ENCODE measurements at regions not wholly inside any gene's neighbourhood (a gene's known extent, or its start where the extent isn't known, plus 50 kb on each side); places are given as distances from the start of the nearest gene placed in this dataset.

DNA sequence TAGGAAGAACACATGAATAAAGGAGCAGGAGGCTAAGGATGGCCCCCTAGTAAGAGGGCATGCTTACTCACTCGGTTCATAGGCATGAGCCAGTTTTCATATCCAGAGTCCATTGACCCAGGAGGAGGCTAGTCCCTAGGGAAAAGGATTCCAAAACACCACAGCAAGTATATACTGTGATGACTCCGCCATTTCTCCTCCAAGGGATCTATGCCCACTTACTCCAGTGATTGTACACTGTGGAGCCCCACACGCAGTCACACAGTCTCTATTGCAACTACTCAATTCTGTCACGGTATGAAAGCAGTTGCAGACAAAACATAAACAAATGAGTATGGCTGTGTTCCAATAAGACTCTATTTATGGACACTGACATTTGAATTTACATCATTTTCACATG is 117.7 kb upstream of the ALDH1B1 start:
- TF ChIP-seq, protein P1, sequence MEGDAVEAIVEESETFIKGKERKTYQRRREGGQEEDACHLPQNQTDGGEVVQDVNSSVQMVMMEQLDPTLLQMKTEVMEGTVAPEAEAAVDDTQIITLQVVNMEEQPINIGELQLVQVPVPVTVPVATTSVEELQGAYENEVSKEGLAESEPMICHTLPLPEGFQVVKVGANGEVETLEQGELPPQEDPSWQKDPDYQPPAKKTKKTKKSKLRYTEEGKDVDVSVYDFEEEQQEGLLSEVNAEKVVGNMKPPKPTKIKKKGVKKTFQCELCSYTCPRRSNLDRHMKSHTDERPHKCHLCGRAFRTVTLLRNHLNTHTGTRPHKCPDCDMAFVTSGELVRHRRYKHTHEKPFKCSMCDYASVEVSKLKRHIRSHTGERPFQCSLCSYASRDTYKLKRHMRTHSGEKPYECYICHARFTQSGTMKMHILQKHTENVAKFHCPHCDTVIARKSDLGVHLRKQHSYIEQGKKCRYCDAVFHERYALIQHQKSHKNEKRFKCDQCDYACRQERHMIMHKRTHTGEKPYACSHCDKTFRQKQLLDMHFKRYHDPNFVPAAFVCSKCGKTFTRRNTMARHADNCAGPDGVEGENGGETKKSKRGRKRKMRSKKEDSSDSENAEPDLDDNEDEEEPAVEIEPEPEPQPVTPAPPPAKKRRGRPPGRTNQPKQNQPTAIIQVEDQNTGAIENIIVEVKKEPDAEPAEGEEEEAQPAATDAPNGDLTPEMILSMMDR (conservative IDR thresholded peaks at IDR 0.05 in 1 of 2, IDR thresholded peaks at IDR 0.05 in 1 of 2; ENCODE audit: low read depth in 1 of 2, low read length in 2 of 2): no peak
- no peak for TF ChIP-seq EZH2 (IDR thresholded peaks at IDR 0.05; ENCODE audit: low read length, missing control alignments)
